ENCODE measurements at regions not wholly inside any gene's neighbourhood (a gene's known extent, or its start where the extent isn't known, plus 50 kb on each side); places are given as distances from the start of the nearest gene placed in this dataset.
A peak's percentile ranks its signal among the peaks of the same experiment; 100 is the strongest.

GRCh38 chr7:45240273-45240771 is 82.7 kb downstream of the RAMP3 start:
- peak overlapping the region in 2 of 4 donors; percentile 23 to 49 for H3K27ac ChIP-seq
- H3K4me1 ChIP-seq: peaks cover 0 to 9% (median 2%) of the 10 kb centered on the region in 3 donors
- H3K27me3 ChIP-seq: peaks cover 0 to 19% (median 0%) of the 10 kb centered on the region in 4 donors
- no peak for TF ChIP-seq POLR2A (IDR thresholded peaks at IDR 0.05)
- TF ChIP-seq CTCF (IDR thresholded peaks at IDR 0.05): no peak
- intact Hi-C loops (cut with DNase I): no loop called here
- no peak overlapping the region for H3K4me3 ChIP-seq
- H3K36me3 ChIP-seq: no peaks in the 10 kb centered on the region
- WGBS, 2 donors: 49 to 59% methylated on average over 7 of the region's 7 CpGs
- DNase-seq: no peak
- no peaks in the 10 kb centered on the region for H3K9me3 ChIP-seq

- H3K27ac ChIP-seq: peak overlapping the region in 2 of 4 donors; percentile 23 to 49
- TF ChIP-seq POLR2A (IDR thresholded peaks at IDR 0.05) (no peak), CTCF (IDR thresholded peaks at IDR 0.05) (no peak)
- H3K27me3 ChIP-seq: peaks cover 0 to 21% (median 0%) of the 10 kb centered on the region in 4 donors
- no peaks in the 10 kb centered on the region for H3K36me3 ChIP-seq
- H3K9me3 ChIP-seq: no peaks in the 10 kb centered on the region
- H3K4me3 ChIP-seq: no peak overlapping the region
- WGBS, 2 donors: 87 to 91% methylated on average over 4 of the region's 4 CpGs
- DNase-seq: no peak
- H3K4me1 ChIP-seq: peaks cover 0 to 9% (median 2%) of the 10 kb centered on the region in 3 donors
- intact Hi-C loops (cut with DNase I): no loop called here
Observed at GRCh38 chr7:45240926-45241325, 83.3 kb downstream of the RAMP3 start.

GRCh38 chr7:45241339-45242109 is 83.9 kb downstream of the RAMP3 start:
- Histone ChIP-seq H3K36me3 (no peaks in the 10 kb centered on the region), H3K4me1 (peaks cover 0 to 9% (median 2%) of the 10 kb centered on the region in 3 donors), H3K27ac (peak overlapping the region in 1 of 4 donors; percentile 49), H3K4me3 (no peak overlapping the region), H3K9me3 (no peaks in the 10 kb centered on the region), H3K27me3 (peaks cover 0 to 25% (median 0%) of the 10 kb centered on the region in 4 donors)
- intact Hi-C loops (cut with DNase I): no loop called here
- 33 to 41% methylated on average over 7 to 8 of the region's 11 CpGs for WGBS, 2 donors
- DNase-seq: no peak
- TF ChIP-seq CTCF (IDR thresholded peaks at IDR 0.05) (no peak), POLR2A (IDR thresholded peaks at IDR 0.05) (no peak)

GRCh38 chr7:45242261-45242660 is 84.7 kb downstream of the RAMP3 start:
- Histone ChIP-seq H3K36me3 (no peaks in the 10 kb centered on the region), H3K4me1 (peaks cover 0 to 9% (median 2%) of the 10 kb centered on the region in 3 donors), H3K4me3 (no peak overlapping the region), H3K27me3 (peaks cover 0 to 30% (median 0%) of the 10 kb centered on the region in 4 donors), H3K9me3 (no peaks in the 10 kb centered on the region), H3K27ac (no peak overlapping the region)
- intact Hi-C loops (cut with DNase I): no loop called here
- DNase-seq: no peak
- TF ChIP-seq POLR2A (IDR thresholded peaks at IDR 0.05) (no peak), CTCF (IDR thresholded peaks at IDR 0.05) (no peak)
- 94% methylated on average over 4 of the region's 4 CpGs for WGBS, 2 donors

- H3K27me3 ChIP-seq: peaks cover 0 to 34% (median 0%) of the 10 kb centered on the region in 4 donors
- no peak for TF ChIP-seq CTCF (IDR thresholded peaks at IDR 0.05)
- no peak for TF ChIP-seq POLR2A (IDR thresholded peaks at IDR 0.05)
- H3K9me3 ChIP-seq: no peaks in the 10 kb centered on the region
- intact Hi-C loops (cut with DNase I): no loop called here
- H3K27ac ChIP-seq: no peak overlapping the region
- 80 to 85% methylated on average over 3 of the region's 3 CpGs for WGBS, 2 donors
- H3K36me3 ChIP-seq: no peaks in the 10 kb centered on the region
- peaks cover 0 to 9% (median 2%) of the 10 kb centered on the region in 3 donors for H3K4me1 ChIP-seq
- DNase-seq: no peak
- no peak overlapping the region for H3K4me3 ChIP-seq
Observed at GRCh38 chr7:45242698-45243097, 85.1 kb downstream of the RAMP3 start.

All from esophagus squamous epithelium (tissue), 5 donors.